Cerebellar cortex (tissue), 1 donor: ENCODE measurements at regions not wholly inside any gene's neighbourhood (a gene's known extent, or its start where the extent isn't known, plus 50 kb on each side); places are given as distances from the start of the nearest gene placed in this dataset.
"Not testable (repeated sequence)": the region's sequence is repeated elsewhere in the genome, so short reads cannot be mapped to it uniquely, and the experiment has no call there.

ENCODE experiments used
- DNase-seq: peaks from one replicate; pipeline ENCODE4 v3.0.0-alpha.2; 2015; ENCODE audit warnings: low spot score

- DNase-seq: not testable (repeated sequence)
These were observed 64.0 kb downstream of the OR4F15 start for GRCh38 chr15:101876031-101876430.

- not testable (repeated sequence) for DNase-seq
These were observed 65.6 kb downstream of the OR4F15 start for GRCh38 chr15:101877649-101878048.

GRCh38 chr15:101912349-101913287 is 100.6 kb downstream of the OR4F15 start:
- DNase-seq: not testable (repeated sequence)

- DNase-seq: not testable (repeated sequence)
These were observed 112.6 kb downstream of the OR4F15 start for GRCh38 chr15:101924554-101924953.

- DNase-seq: not testable (repeated sequence)
These were observed 122.5 kb downstream of the OR4F15 start for GRCh38 chr15:101934506-101934905.

- DNase-seq: not testable (repeated sequence)
These were observed 125.4 kb downstream of the OR4F15 start for GRCh38 chr15:101937362-101937761.

GRCh38 chr15:101938555-101938954 is 126.6 kb downstream of the OR4F15 start:
- DNase-seq: not testable (repeated sequence)

- not testable (repeated sequence) for DNase-seq
These were observed 133.9 kb downstream of the OR4F15 start for GRCh38 chr15:101945896-101946295.

GRCh38 chr15:101948491-101949010 is 136.5 kb downstream of the OR4F15 start:
- not testable (repeated sequence) for DNase-seq

- DNase-seq: not testable (repeated sequence)
These were observed 137.5 kb downstream of the OR4F15 start for GRCh38 chr15:101949380-101950065.

GRCh38 chr15:101953993-101954392 is 142.0 kb downstream of the OR4F15 start:
- DNase-seq: not testable (repeated sequence)

GRCh38 chr15:101955840-101956239 is 143.8 kb downstream of the OR4F15 start:
- DNase-seq: peak; percentile 33

- DNase-seq: not testable (repeated sequence)
These were observed 146.7 kb downstream of the OR4F15 start for GRCh38 chr15:101958656-101959055.

GRCh38 chr15:101961263-101961662 is 149.3 kb downstream of the OR4F15 start:
- DNase-seq: not testable (repeated sequence)

GRCh38 chr15:101961765-101962164 is 149.8 kb downstream of the OR4F15 start:
- not testable (repeated sequence) for DNase-seq

- not testable (repeated sequence) for DNase-seq
These were observed 151.7 kb downstream of the OR4F15 start for GRCh38 chr15:101963687-101964086.

GRCh38 chr15:101965353-101965752 is 153.4 kb downstream of the OR4F15 start:
- DNase-seq: not testable (repeated sequence)

GRCh38 chr15:101965860-101966259 is 153.9 kb downstream of the OR4F15 start:
- not testable (repeated sequence) for DNase-seq

GRCh38 chr15:101967364-101967763 is 155.4 kb downstream of the OR4F15 start:
- DNase-seq: not testable (repeated sequence)

GRCh38 chr15:101970605-101971004 is 158.6 kb downstream of the OR4F15 start:
- not testable (repeated sequence) for DNase-seq

- DNase-seq: not testable (repeated sequence)
These were observed 165.3 kb downstream of the OR4F15 start for GRCh38 chr15:101977281-101977680.

GRCh38 chr15:101980206-101980910 is 168.4 kb downstream of the OR4F15 start:
- peak; percentile 0 for DNase-seq
